ENCODE measurements at regions not wholly inside any gene's neighbourhood (a gene's known extent, or its start where the extent isn't known, plus 50 kb on each side); places are given as distances from the start of the nearest gene placed in this dataset.

DNA sequence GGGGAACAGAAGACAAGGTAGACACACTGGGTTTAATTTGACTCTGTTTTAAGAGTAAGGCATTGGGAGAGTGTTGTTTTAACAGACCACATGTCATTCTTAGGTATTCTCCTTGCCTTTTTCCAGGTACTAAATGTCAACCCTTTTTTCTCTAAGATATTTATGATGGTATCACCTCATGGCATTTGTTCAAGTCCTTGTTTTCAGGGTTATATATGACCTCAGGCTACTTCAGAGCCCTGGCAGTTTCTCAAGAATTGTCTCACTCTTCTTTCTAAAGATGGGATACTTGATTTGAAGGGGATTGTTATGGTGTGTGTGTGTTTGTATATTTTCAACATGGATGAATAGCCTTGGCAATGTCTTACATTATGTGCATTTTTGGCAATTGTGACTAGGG is 131.1 kb upstream of the ACTBL2 start:
- TF ChIP-seq EZH2phosphoT487 (IDR thresholded peaks at IDR 0.05; ENCODE audit: low read length) (no peak), EZH2 (optimal IDR thresholded peaks at IDR 0.05; ENCODE audit: low read depth, low read length) (no peak), CTCF (IDR thresholded peaks at IDR 0.05; ENCODE audit: low read length) (no peak)

Data from MM.1S (cell line).